ENCODE measurements at regions not wholly inside any gene's neighbourhood (a gene's known extent, or its start where the extent isn't known, plus 50 kb on each side); places are given as distances from the start of the nearest gene placed in this dataset.

DNA sequence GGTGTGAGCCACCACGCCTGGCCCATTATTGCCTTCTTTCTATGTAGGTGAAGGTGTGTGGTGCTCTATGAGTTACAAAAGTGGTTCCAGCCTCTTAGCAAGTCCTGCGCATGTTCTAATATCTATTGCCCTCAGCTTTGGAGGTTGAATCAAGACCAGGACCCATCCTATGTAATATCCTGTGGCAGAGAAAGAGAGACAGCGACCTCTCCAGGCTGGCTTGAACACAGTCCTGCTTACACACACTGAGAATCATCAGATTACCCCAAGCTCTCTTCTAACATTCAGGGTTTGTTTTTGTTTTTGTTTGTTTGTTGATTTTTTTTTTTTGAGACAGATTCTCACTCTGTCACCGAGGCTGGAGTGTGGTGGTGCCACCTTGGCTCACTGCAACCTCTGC is 94.7 kb upstream of the OSMR start:
- TF ChIP-seq, protein P1, sequence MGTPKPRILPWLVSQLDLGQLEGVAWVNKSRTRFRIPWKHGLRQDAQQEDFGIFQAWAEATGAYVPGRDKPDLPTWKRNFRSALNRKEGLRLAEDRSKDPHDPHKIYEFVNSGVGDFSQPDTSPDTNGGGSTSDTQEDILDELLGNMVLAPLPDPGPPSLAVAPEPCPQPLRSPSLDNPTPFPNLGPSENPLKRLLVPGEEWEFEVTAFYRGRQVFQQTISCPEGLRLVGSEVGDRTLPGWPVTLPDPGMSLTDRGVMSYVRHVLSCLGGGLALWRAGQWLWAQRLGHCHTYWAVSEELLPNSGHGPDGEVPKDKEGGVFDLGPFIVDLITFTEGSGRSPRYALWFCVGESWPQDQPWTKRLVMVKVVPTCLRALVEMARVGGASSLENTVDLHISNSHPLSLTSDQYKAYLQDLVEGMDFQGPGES (IDR thresholded peaks at IDR 0.05; ENCODE audit: low read depth, low read length): no peak
- TF ChIP-seq SMC3 (IDR thresholded peaks at IDR 0.05; ENCODE audit: low read depth, low read length): peak; percentile 21
- TF ChIP-seq RAD21 (IDR thresholded peaks at IDR 0.05; ENCODE audit: low read length): peak; percentile 54
- TF ChIP-seq, protein P2, sequence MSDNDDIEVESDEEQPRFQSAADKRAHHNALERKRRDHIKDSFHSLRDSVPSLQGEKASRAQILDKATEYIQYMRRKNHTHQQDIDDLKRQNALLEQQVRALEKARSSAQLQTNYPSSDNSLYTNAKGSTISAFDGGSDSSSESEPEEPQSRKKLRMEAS (IDR thresholded peaks at IDR 0.05; ENCODE audit: low read depth): no peak
- Histone ChIP-seq H3K9me3 (no peaks in the 10 kb centered on the region), H3K4me1 (ENCODE audit: control insufficient read depth in 1 of 2, insufficient read depth in 2 of 2, low read depth in 1 of 2, low read length in 1 of 2) (peaks cover 5 to 6% of the 10 kb centered on the region in 2 experiments; a peak in 3 of 4 replicates), H3K36me3 (replicated peaks in 1 of 2; ENCODE audit: control insufficient read depth in 1 of 2, insufficient read depth in 2 of 2, low read length in 1 of 2) (no peaks in the 10 kb centered on the region), H3K9me2 (no peaks in the 10 kb centered on the region), H4K20me1 (ENCODE audit: insufficient read depth) (no peaks in the 10 kb centered on the region), H3K27me3 (ENCODE audit: insufficient read depth) (no peaks in the 10 kb centered on the region), H3K79me2 (ENCODE audit: insufficient read depth) (no peaks in the 10 kb centered on the region), H3K9ac (no peak overlapping the region), H3K27ac (ENCODE audit: low read depth in 2 of 2, low read length in 1 of 2) (no peak overlapping the region), H3K4me2 (no peak overlapping the region), H3F3A (replicated peaks; ENCODE audit: insufficient read depth) (no peaks in the 10 kb centered on the region), H3K4me3 (ENCODE audit: low read depth in 2 of 2, low read length in 1 of 2) (no peak overlapping the region; a peak in 1 of 4 replicates), H2AFZ (ENCODE audit: low read depth) (no peak overlapping the region)
- DNase-seq: no peak
- ChIA-PET CTCF (interaction anchor here (1.0 to 2.7 kb wide), 4 partner anchors 11 to 309 kb away, joined by 3 to 17 read pairs (median 4); no protein-coding TSS in a partner anchor), POLR2A (no interaction called here)
- WGBS (ENCODE audit: low lambda C conversion rate): 67% methylated on average over 4 of the region's 4 CpGs

DNA sequence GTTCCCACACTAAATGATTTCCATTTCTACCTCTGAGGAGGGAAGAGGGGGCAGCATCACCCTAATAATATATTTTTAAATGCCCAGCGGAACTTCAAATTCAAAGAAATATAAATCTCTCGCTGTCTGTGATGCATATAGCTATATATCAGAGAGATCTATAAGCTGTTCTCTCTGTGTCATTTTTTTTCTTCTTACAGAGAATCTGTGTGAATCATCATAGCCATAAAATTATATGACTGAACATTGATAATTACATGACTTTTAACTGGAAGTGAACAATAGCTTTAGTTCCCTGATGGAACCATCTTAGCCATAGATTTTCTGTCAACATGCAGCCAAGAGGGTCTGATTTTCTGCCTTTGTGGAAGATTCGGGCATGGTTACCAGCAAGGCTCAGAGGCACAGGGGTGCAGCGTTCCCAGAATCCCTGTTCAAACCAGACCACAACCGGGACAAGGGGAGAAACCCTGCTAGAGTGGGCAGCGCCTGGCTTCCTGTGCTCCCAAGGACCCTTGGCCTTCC is 93.7 kb upstream of the OSMR start:
- TF ChIP-seq EP300 (IDR thresholded peaks at IDR 0.05; ENCODE audit: borderline replicate concordance in 1 of 2, low read depth in 1 of 2, low read length in 1 of 2): no peak
- TF ChIP-seq, protein P1 (IDR thresholded peaks at IDR 0.05; ENCODE audit: low read depth, low read length): no peak
- no peak for TF ChIP-seq POLR2AphosphoS5 (IDR thresholded peaks at IDR 0.05; ENCODE audit: low read depth, low read length)
- no peak for TF ChIP-seq SIN3A (IDR thresholded peaks at IDR 0.05; ENCODE audit: borderline replicate concordance, low read depth, low read length)
- no peak for TF ChIP-seq CHD2 (IDR thresholded peaks at IDR 0.05; ENCODE audit: low read length, partially characterized antibody)
- no peak for TF ChIP-seq ELF1 (IDR thresholded peaks at IDR 0.05)
- no peak for TF ChIP-seq RAD21 (IDR thresholded peaks at IDR 0.05; ENCODE audit: low read length)
- no peak for TF ChIP-seq TAF1 (IDR thresholded peaks at IDR 0.05; ENCODE audit: borderline replicate concordance, low read depth, low read length)
- TF ChIP-seq MXI1 (IDR thresholded peaks at IDR 0.05; ENCODE audit: low read depth, low read length): no peak
- no peak for TF ChIP-seq TCF12 (IDR thresholded peaks at IDR 0.05)
- TF ChIP-seq FOSL2 (IDR thresholded peaks at IDR 0.05; ENCODE audit: borderline replicate concordance, low read depth): no peak
- TF ChIP-seq, protein P3, sequence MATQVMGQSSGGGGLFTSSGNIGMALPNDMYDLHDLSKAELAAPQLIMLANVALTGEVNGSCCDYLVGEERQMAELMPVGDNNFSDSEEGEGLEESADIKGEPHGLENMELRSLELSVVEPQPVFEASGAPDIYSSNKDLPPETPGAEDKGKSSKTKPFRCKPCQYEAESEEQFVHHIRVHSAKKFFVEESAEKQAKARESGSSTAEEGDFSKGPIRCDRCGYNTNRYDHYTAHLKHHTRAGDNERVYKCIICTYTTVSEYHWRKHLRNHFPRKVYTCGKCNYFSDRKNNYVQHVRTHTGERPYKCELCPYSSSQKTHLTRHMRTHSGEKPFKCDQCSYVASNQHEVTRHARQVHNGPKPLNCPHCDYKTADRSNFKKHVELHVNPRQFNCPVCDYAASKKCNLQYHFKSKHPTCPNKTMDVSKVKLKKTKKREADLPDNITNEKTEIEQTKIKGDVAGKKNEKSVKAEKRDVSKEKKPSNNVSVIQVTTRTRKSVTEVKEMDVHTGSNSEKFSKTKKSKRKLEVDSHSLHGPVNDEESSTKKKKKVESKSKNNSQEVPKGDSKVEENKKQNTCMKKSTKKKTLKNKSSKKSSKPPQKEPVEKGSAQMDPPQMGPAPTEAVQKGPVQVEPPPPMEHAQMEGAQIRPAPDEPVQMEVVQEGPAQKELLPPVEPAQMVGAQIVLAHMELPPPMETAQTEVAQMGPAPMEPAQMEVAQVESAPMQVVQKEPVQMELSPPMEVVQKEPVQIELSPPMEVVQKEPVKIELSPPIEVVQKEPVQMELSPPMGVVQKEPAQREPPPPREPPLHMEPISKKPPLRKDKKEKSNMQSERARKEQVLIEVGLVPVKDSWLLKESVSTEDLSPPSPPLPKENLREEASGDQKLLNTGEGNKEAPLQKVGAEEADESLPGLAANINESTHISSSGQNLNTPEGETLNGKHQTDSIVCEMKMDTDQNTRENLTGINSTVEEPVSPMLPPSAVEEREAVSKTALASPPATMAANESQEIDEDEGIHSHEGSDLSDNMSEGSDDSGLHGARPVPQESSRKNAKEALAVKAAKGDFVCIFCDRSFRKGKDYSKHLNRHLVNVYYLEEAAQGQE (IDR thresholded peaks at IDR 0.05; ENCODE audit: low read depth, low read length): no peak
- TF ChIP-seq, protein P4, sequence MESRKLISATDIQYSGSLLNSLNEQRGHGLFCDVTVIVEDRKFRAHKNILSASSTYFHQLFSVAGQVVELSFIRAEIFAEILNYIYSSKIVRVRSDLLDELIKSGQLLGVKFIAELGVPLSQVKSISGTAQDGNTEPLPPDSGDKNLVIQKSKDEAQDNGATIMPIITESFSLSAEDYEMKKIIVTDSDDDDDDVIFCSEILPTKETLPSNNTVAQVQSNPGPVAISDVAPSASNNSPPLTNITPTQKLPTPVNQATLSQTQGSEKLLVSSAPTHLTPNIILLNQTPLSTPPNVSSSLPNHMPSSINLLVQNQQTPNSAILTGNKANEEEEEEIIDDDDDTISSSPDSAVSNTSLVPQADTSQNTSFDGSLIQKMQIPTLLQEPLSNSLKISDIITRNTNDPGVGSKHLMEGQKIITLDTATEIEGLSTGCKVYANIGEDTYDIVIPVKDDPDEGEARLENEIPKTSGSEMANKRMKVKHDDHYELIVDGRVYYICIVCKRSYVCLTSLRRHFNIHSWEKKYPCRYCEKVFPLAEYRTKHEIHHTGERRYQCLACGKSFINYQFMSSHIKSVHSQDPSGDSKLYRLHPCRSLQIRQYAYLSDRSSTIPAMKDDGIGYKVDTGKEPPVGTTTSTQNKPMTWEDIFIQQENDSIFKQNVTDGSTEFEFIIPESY (IDR thresholded peaks at IDR 0.05; ENCODE audit: borderline replicate concordance, low read depth): no peak
- TF ChIP-seq GABPA (IDR thresholded peaks at IDR 0.05; ENCODE audit: low read depth): no peak
- TF ChIP-seq, protein P5, sequence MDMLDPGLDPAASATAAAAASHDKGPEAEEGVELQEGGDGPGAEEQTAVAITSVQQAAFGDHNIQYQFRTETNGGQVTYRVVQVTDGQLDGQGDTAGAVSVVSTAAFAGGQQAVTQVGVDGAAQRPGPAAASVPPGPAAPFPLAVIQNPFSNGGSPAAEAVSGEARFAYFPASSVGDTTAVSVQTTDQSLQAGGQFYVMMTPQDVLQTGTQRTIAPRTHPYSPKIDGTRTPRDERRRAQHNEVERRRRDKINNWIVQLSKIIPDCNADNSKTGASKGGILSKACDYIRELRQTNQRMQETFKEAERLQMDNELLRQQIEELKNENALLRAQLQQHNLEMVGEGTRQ (IDR thresholded peaks at IDR 0.05; ENCODE audit: borderline replicate concordance, low read depth, low read length): no peak
- Histone ChIP-seq H3K4me2 (no peak overlapping the region), H3K27me3 (ENCODE audit: insufficient read depth) (no peaks in the 10 kb centered on the region), H3K79me2 (ENCODE audit: insufficient read depth) (no peaks in the 10 kb centered on the region), H4K20me1 (ENCODE audit: insufficient read depth) (no peaks in the 10 kb centered on the region), H3K27ac (ENCODE audit: low read depth in 2 of 2, low read length in 1 of 2) (0 out of 4 replicates have a peak overlapping the region, but pooled peaks of 1 of the 2 experiments have one; percentile 11), H2AFZ (ENCODE audit: low read depth) (no peak overlapping the region), H3K9ac (no peak overlapping the region), H3K9me2 (no peaks in the 10 kb centered on the region), H3K9me3 (no peaks in the 10 kb centered on the region), H3K4me1 (ENCODE audit: control insufficient read depth in 1 of 2, insufficient read depth in 2 of 2, low read depth in 1 of 2, low read length in 1 of 2) (peaks cover 5 to 6% of the 10 kb centered on the region in 2 experiments; a peak in 3 of 4 replicates), H3F3A (replicated peaks; ENCODE audit: insufficient read depth) (no peaks in the 10 kb centered on the region), H3K4me3 (ENCODE audit: low read depth in 2 of 2, low read length in 1 of 2) (no peak overlapping the region), H3K36me3 (replicated peaks in 1 of 2; ENCODE audit: control insufficient read depth in 1 of 2, insufficient read depth in 2 of 2, low read length in 1 of 2) (no peaks in the 10 kb centered on the region)
- POLR2A ChIA-PET: no interaction called here
- CTCF ChIA-PET: interaction anchor here (1.0 to 2.7 kb wide), 5 partner anchors 10 to 310 kb away, joined by 3 to 17 read pairs (median 3); no protein-coding TSS in a partner anchor
- no peak for DNase-seq
- WGBS (ENCODE audit: low lambda C conversion rate): 89% methylated on average over 5 of the region's 6 CpGs

All from SK-N-SH (cell line).